Thoracic aorta (tissue), 2 donors: ENCODE measurements at regions not wholly inside any gene's neighbourhood (a gene's known extent, or its start where the extent isn't known, plus 50 kb on each side); places are given as distances from the start of the nearest gene placed in this dataset.

Experiments
- ATAC-seq: fragments of 150-250 bp; one replicate; pipeline ENCODE4 v1.8.0; 2017; ENCODE audit warnings: low read depth; ENCODE audit not compliant: insufficient number of reproducible peaks, low FRiP score
- DNase-seq: peaks from one replicate; pipeline ENCODE4 v3.0.0-alpha.2; 2020; ENCODE audit warnings: low spot score
- H3K27ac ChIP-seq, 2 donors: fragments of 200-600 bp; sonication (generic); 1 replicate in 1 of 2; 2 replicates in 1 of 2; pipeline ENCODE4 v1.5.1; 2016; ENCODE audit warnings: mild to moderate bottlenecking in 2 of 2, moderate library complexity in 2 of 2
- H3K27me3 ChIP-seq: fragments of 200-600 bp; sonication (generic); replicated peaks from 2 replicates; pipeline ENCODE4 v1.6.0; 2016; ENCODE audit warnings: mild to moderate bottlenecking; ENCODE audit not compliant: insufficient read depth
- H3K36me3 ChIP-seq: fragments of 200-600 bp; sonication (generic); one replicate; pipeline ENCODE4 v1.5.1; 2016
- H3K4me1 ChIP-seq, 2 donors: fragments of 200-600 bp; sonication (generic); 1 replicate in 1 of 2; 2 replicates in 1 of 2; pipeline versions ENCODE4 v1.5.1 to v1.6.0; 2016; ENCODE audit warnings: low read depth in 2 of 2, mild to moderate bottlenecking in 1 of 2; ENCODE audit not compliant: control insufficient read depth in 1 of 2
- H3K4me3 ChIP-seq: fragments of 200-600 bp; sonication (generic); 2 replicates; pipeline ENCODE4 v1.5.1; 2016; ENCODE audit warnings: mild to moderate bottlenecking
- H3K9me3 ChIP-seq: fragments of 200-600 bp; sonication (generic); 2 replicates; pipeline ENCODE4 v1.5.1; 2016
- TF ChIP-seq, protein P1 (sequence below): fragments of 200-600 bp; sonication (generic); IDR thresholded peaks from one replicate; pipeline ENCODE4 v1.5.1; 2019; ENCODE audit warnings: antibody characterized with exemption

DNA sequence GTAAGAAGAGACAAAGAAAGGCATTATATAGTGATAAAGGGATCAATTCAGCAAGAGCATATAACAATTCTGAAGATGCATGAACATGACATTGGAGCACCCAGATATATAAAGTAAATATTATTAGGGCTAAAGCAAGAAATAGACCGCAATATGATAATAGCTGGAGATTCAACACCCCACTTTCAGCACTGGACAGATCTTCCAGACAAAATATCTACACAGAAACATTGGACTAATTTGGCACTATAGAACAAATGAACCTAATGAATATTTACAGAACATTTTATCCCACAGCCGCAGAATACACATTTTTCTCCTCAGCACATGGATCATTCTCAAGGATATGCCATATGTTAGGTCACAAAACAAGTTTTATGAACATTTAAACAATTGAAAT is 633.1 kb downstream of the JRKL start:
- TF ChIP-seq, protein P1, sequence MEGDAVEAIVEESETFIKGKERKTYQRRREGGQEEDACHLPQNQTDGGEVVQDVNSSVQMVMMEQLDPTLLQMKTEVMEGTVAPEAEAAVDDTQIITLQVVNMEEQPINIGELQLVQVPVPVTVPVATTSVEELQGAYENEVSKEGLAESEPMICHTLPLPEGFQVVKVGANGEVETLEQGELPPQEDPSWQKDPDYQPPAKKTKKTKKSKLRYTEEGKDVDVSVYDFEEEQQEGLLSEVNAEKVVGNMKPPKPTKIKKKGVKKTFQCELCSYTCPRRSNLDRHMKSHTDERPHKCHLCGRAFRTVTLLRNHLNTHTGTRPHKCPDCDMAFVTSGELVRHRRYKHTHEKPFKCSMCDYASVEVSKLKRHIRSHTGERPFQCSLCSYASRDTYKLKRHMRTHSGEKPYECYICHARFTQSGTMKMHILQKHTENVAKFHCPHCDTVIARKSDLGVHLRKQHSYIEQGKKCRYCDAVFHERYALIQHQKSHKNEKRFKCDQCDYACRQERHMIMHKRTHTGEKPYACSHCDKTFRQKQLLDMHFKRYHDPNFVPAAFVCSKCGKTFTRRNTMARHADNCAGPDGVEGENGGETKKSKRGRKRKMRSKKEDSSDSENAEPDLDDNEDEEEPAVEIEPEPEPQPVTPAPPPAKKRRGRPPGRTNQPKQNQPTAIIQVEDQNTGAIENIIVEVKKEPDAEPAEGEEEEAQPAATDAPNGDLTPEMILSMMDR, result no peak
- Histone ChIP-seq H3K4me1 (no peaks in the 10 kb centered on the region), H3K4me3 (no peak overlapping the region), H3K27ac (no peak overlapping the region), H3K9me3 (no peaks in the 10 kb centered on the region), H3K36me3 (no peaks in the 10 kb centered on the region), H3K27me3 (no peaks in the 10 kb centered on the region)
- DNase-seq, result no peak
- no peak for ATAC-seq

DNA sequence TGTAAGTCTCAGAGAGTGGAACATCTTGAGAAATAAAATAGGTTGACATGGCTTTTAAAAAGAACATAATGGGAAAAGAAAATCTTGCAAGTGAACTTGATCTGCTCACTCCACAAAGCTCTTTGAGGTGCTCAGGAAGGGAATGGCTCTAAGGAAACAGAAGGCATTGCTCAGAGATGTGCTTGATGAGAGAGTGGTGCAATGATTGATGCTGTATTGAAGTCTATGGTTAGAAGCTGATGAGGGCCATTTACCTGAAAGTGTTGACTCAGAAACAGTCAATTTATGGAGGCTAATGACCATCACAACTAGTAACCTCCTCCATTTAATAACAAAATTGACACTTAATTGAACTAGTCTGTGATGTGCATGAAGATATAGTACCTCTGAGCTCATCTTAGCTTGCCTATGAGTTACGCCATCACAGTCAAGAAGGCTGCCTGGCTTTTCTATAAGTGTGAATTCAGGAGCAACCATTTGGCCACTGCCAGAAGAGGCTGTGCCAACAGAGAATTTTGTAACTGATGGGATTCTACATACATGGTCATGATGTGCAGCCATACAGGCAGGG is 639.1 kb downstream of the JRKL start:
- DNase-seq, result no peak
- Histone ChIP-seq H3K27me3 (no peaks in the 10 kb centered on the region), H3K36me3 (no peaks in the 10 kb centered on the region), H3K27ac (no peak overlapping the region), H3K4me3 (no peak overlapping the region), H3K4me1 (no peaks in the 10 kb centered on the region), H3K9me3 (no peaks in the 10 kb centered on the region)
- TF ChIP-seq, protein P1, result no peak
- no peak for ATAC-seq

DNA sequence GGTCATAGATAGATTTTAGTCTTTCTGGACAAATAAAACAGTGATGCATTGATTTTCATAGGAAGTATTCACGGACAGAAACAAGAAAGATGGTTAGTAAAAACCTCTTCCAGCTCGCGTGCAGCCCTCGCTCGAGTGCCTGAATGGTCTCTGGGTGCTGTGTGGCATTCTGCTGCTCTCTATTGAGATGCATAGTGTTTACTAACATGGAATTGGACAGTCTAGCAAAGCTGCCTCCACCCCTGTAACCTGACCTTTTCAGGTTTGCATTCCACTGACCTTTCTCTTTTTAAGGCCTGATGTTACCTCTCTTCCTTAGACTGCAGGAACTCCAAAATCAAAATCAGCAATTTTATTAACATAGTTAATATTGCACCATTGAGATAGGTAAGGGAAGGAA is 643.4 kb downstream of the JRKL start:
- Histone ChIP-seq H3K36me3 (no peaks in the 10 kb centered on the region), H3K4me1 (no peaks in the 10 kb centered on the region), H3K9me3 (no peaks in the 10 kb centered on the region), H3K27ac (no peak overlapping the region), H3K4me3 (no peak overlapping the region), H3K27me3 (no peaks in the 10 kb centered on the region)
- DNase-seq (no peak), ATAC-seq (no peak)
- TF ChIP-seq, protein P1, result no peak

DNA sequence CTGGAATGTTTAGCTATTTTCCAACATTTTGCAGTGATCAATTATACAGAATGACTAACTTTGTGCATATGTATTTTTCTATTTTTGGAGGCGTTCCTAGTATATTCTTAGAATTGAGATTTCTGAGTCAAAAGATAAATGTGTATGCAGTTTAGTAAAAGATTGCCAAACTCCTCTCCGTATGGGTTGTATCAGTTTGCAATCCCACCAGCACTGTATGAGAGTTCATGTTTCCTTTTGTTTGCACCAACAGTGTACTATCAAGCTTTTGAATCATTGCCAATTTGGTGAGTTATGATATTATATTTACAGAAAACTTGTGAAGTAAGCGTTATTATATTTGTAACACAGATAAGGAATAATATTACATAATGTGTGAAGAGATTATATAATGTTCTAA is 658.7 kb downstream of the JRKL start:
- Histone ChIP-seq H3K36me3 (no peaks in the 10 kb centered on the region), H3K27me3 (no peaks in the 10 kb centered on the region), H3K4me3 (no peak overlapping the region), H3K4me1 (no peaks in the 10 kb centered on the region), H3K9me3 (no peaks in the 10 kb centered on the region), H3K27ac (no peak overlapping the region)
- ATAC-seq (no peak), DNase-seq (no peak)
- TF ChIP-seq, protein P1, result no peak

GRCh38 chr11:97060184-97060583 is 670.4 kb downstream of the JRKL start:
- Histone ChIP-seq H3K9me3 (peaks cover 9% of the 10 kb centered on the region), H3K27me3 (no peaks in the 10 kb centered on the region), H3K36me3 (no peaks in the 10 kb centered on the region), H3K4me3 (no peak overlapping the region), H3K27ac (no peak overlapping the region), H3K4me1 (no peaks in the 10 kb centered on the region)
- TF ChIP-seq, protein P1, result no peak
- DNase-seq (no peak), ATAC-seq (no peak)
